NT2/D1 (cell line): ENCODE measurements at regions not wholly inside any gene's neighbourhood (a gene's known extent, or its start where the extent isn't known, plus 50 kb on each side); places are given as distances from the start of the nearest gene placed in this dataset.

Experiments
- SUZ12 ChIP-seq: IDR thresholded peaks from 2 replicates; pipeline ENCODE4 v1.6.1; 2011; ENCODE audit not compliant: insufficient read length, insufficient read depth; ENCODE audit errors: extremely low read depth
- YY1 ChIP-seq: IDR thresholded peaks from 2 replicates; pipeline ENCODE4 v1.6.1; 2011; ENCODE audit not compliant: insufficient read length, insufficient read depth
- ZNF274 ChIP-seq: IDR thresholded peaks from 2 replicates; pipeline ENCODE4 v1.6.1; 2011; ENCODE audit warnings: mild to moderate bottlenecking, low read depth, low read length

DNA sequence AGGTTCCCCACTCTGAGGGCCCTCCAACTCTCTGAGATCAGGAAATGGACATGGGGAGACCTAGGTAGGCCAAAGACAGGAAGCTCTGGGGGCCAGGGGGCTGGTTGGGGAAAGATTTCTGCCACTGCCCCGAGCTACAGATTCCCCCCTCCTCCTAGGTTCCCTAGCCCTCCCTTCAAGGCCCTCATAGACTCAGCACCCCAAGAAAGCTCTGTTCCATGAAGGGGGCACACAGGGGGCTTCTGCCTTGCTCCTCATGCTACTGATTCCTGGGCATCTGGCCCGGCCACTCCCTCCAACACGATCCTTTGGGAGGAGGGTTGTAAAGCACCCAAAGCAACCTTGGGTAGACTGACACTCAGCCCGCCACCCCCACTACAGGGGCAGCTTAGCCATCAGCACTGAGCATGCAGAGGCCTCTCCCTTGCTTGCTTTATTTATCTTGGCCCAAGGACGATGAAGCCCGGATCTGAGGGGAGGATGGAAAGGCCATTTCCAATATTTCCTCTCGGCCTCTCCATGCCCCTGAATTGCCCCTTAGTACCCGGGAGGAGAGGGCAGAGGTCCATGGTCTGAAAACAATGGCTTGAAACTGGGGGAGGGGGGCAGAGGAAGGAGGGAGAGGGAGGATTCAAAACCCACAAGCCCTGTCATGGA, 146.7 kb downstream of the PJA1 start:
- TF ChIP-seq SUZ12 (no peak), YY1 (no peak), ZNF274 (no peak)
